ENCODE measurements at regions not wholly inside any gene's neighbourhood (a gene's known extent, or its start where the extent isn't known, plus 50 kb on each side); places are given as distances from the start of the nearest gene placed in this dataset.

DNA sequence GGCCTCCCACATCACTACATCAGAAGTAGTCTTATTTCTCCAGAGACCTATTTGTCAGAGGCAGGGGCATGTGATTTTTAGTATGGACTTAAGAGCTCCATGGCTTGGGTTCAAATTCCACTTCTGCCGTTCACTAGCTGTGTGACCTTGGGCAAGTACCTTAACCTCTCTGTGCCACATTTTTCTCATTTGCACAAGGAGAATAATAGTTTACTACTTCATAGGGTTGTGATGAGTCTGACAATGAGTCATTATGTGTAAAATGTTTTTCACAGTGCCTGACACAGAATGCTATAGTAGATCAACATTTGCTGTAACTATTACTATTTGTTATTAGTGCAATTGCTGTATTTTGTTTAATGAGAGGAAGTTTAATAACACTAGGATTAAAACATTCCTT, 200.6 kb downstream of the PRDM2 start:
- DNase-seq, result no peak
- H3K4me1 ChIP-seq (replicated peaks; ENCODE audit: insufficient read depth), result no peaks in the 10 kb centered on the region
- no TSS peak for BruUV-seq (replicated peaks)
- no peak overlapping the region for H3K4me3 ChIP-seq
- no peaks in the 10 kb centered on the region for H4K20me1 ChIP-seq (ENCODE audit: insufficient read depth)
- H3K9me2 ChIP-seq (ENCODE audit: insufficient read depth), result no peaks in the 10 kb centered on the region
- H3K27ac ChIP-seq, result no peak overlapping the region
- CTCF ChIA-PET, result no interaction called here
- H3K9me3 ChIP-seq (ENCODE audit: insufficient read depth, low read depth), result no peaks in the 10 kb centered on the region
- no peaks in the 10 kb centered on the region for H3F3A ChIP-seq (ENCODE audit: insufficient read depth, low read depth)
- TF ChIP-seq, protein P1, sequence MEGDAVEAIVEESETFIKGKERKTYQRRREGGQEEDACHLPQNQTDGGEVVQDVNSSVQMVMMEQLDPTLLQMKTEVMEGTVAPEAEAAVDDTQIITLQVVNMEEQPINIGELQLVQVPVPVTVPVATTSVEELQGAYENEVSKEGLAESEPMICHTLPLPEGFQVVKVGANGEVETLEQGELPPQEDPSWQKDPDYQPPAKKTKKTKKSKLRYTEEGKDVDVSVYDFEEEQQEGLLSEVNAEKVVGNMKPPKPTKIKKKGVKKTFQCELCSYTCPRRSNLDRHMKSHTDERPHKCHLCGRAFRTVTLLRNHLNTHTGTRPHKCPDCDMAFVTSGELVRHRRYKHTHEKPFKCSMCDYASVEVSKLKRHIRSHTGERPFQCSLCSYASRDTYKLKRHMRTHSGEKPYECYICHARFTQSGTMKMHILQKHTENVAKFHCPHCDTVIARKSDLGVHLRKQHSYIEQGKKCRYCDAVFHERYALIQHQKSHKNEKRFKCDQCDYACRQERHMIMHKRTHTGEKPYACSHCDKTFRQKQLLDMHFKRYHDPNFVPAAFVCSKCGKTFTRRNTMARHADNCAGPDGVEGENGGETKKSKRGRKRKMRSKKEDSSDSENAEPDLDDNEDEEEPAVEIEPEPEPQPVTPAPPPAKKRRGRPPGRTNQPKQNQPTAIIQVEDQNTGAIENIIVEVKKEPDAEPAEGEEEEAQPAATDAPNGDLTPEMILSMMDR (conservative IDR thresholded peaks at IDR 0.05), result no peak
- TF ChIP-seq EZH2 (IDR thresholded peaks at IDR 0.05; ENCODE audit: low read depth), result no peak
- intact Hi-C loops (cut with micrococcal nuclease; ENCODE audit: unreplicated experiment), result no loop called here
- peaks cover 26% of the 10 kb centered on the region for H3K27me3 ChIP-seq (ENCODE audit: insufficient read depth, low read depth)
- H3K36me3 ChIP-seq (ENCODE audit: low read depth), result no peaks in the 10 kb centered on the region
- POLR2A ChIA-PET (ENCODE audit: unreplicated experiment), result no interaction called here
- no peaks in the 10 kb centered on the region for H3K79me2 ChIP-seq (ENCODE audit: low read depth)
- no peak overlapping the region for H3K4me2 ChIP-seq
- no peak overlapping the region for H2AFZ ChIP-seq

DNA sequence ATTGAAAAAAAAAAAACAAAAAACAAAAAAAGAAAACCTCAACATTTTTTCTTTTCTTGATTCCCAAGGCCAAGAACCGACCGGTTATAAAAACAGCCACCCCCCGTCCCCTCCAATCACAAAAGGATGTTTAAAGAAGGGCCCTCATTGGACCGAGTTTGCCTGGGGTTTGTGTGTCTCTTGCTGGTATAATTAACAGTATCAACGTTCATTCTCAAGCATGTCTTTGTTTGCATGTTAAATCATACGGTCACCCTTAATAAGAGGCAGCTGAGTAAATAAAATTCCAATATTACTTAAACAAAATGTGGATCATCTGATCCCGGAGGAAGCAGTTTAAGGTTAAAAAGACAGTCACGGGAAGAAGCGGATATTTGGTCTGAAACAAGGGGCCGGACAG, 201.1 kb downstream of the PRDM2 start:
- POLR2A ChIA-PET (ENCODE audit: unreplicated experiment), result no interaction called here
- DNase-seq, result no peak

DNA sequence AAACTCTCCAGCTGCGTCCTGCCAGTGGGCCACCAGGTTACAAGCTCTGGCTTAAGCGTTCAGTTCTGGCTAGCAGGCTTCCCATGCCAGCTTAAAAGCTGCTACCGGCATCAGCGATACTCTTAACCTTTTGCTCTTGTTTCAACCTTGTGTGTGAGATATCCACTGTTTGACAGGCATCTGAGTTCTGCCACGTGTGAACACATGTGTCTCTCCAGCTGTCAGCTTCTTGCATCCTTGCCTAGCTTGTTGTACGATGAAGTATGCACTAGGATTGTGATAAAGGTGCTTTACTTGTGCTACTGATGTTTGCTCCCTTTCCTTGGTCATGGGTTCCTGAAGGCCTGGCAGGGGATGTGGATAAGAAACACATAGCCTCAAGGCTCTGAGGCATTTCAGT, 201.6 kb downstream of the PRDM2 start:
- Histone ChIP-seq H3K27me3 (ENCODE audit: insufficient read depth, low read depth) (peaks cover 32% of the 10 kb centered on the region), H3K9me2 (ENCODE audit: insufficient read depth) (no peaks in the 10 kb centered on the region), H3K4me1 (replicated peaks; ENCODE audit: insufficient read depth) (no peaks in the 10 kb centered on the region), H3K4me2 (no peak overlapping the region), H3F3A (ENCODE audit: insufficient read depth, low read depth) (no peaks in the 10 kb centered on the region), H3K4me3 (no peak overlapping the region), H2AFZ (no peak overlapping the region), H3K9me3 (ENCODE audit: insufficient read depth, low read depth) (no peaks in the 10 kb centered on the region), H3K79me2 (ENCODE audit: low read depth) (no peaks in the 10 kb centered on the region), H4K20me1 (ENCODE audit: insufficient read depth) (no peaks in the 10 kb centered on the region), H3K36me3 (ENCODE audit: low read depth) (no peaks in the 10 kb centered on the region), H3K27ac (no peak overlapping the region)
- no TSS peak for BruUV-seq (replicated peaks)
- ChIA-PET CTCF (no interaction called here), POLR2A (ENCODE audit: unreplicated experiment) (no interaction called here)
- no peak for DNase-seq
- TF ChIP-seq EZH2 (IDR thresholded peaks at IDR 0.05; ENCODE audit: low read depth), result no peak
- TF ChIP-seq, protein P1 (conservative IDR thresholded peaks at IDR 0.05), result no peak
- intact Hi-C loops (cut with micrococcal nuclease; ENCODE audit: unreplicated experiment), result no loop called here

More for the DNA sequence above, 201.1 kb downstream of the PRDM2 start:
- CTCF ChIA-PET, result no interaction called here
- Histone ChIP-seq H3K36me3 (ENCODE audit: low read depth) (no peaks in the 10 kb centered on the region), H3K9me3 (ENCODE audit: insufficient read depth, low read depth) (no peaks in the 10 kb centered on the region), H3K79me2 (ENCODE audit: low read depth) (no peaks in the 10 kb centered on the region), H4K20me1 (ENCODE audit: insufficient read depth) (no peaks in the 10 kb centered on the region), H3K9me2 (ENCODE audit: insufficient read depth) (no peaks in the 10 kb centered on the region), H3K4me3 (no peak overlapping the region), H3K27ac (no peak overlapping the region), H3F3A (ENCODE audit: insufficient read depth, low read depth) (no peaks in the 10 kb centered on the region), H3K4me2 (no peak overlapping the region), H3K4me1 (replicated peaks; ENCODE audit: insufficient read depth) (no peaks in the 10 kb centered on the region), H2AFZ (no peak overlapping the region), H3K27me3 (ENCODE audit: insufficient read depth, low read depth) (peaks cover 27% of the 10 kb centered on the region)
- TF ChIP-seq, protein P1 (conservative IDR thresholded peaks at IDR 0.05), result no peak
- TF ChIP-seq EZH2 (IDR thresholded peaks at IDR 0.05; ENCODE audit: low read depth), result no peak
- intact Hi-C loops (cut with micrococcal nuclease; ENCODE audit: unreplicated experiment), result no loop called here
- BruUV-seq (replicated peaks), result no TSS peak

Data from PC-9 (cell line).